Mesendoderm (in vitro differentiated cells): ENCODE measurements at regions not wholly inside any gene's neighbourhood (a gene's known extent, or its start where the extent isn't known, plus 50 kb on each side); places are given as distances from the start of the nearest gene placed in this dataset.

Source experiments
- DNase-seq: peaks from one replicate; pipeline ENCODE4 v3.0.0; 2013
- H2AK5ac ChIP-seq: 2 replicates; pipeline ENCODE4 v1.6.1; 2013; ENCODE audit warnings: low read length, inconsistent platforms
- H2BK120ac ChIP-seq: 2 replicates; pipeline ENCODE4 v1.6.1; 2013; ENCODE audit warnings: low read depth, mild to moderate bottlenecking, low read length, moderate library complexity, mixed read lengths
- H2BK15ac ChIP-seq: replicated peaks from 2 replicates; pipeline ENCODE4 v1.6.1; 2013; ENCODE audit warnings: low read depth, mild to moderate bottlenecking, moderate library complexity
- H2BK5ac ChIP-seq: 2 replicates; pipeline ENCODE4 v1.6.1; 2013; ENCODE audit warnings: low read length, inconsistent platforms
- H3K18ac ChIP-seq: 2 replicates; pipeline ENCODE4 v1.6.1; 2013; ENCODE audit warnings: mild to moderate bottlenecking, low read length, mixed read lengths
- H3K23ac ChIP-seq: one replicate; pipeline ENCODE4 v1.6.1; 2013; ENCODE audit warnings: low read length
- H3K27ac ChIP-seq: 2 replicates; pipeline ENCODE4 v1.5.1; 2013; ENCODE audit warnings: low read depth, mild to moderate bottlenecking, inconsistent platforms, low read length, moderate library complexity
- H3K27me3 ChIP-seq: 2 replicates; pipeline ENCODE4 v1.6.1; 2013; ENCODE audit warnings: low read length, control low read depth, mild to moderate bottlenecking, inconsistent platforms; ENCODE audit not compliant: insufficient read depth, poor library complexity
- H3K36me3 ChIP-seq: 2 replicates; pipeline ENCODE4 v1.6.1; 2013; ENCODE audit warnings: low read length, inconsistent platforms; ENCODE audit not compliant: control insufficient read depth, insufficient read depth
- H3K4ac ChIP-seq: one replicate; pipeline ENCODE4 v1.6.1; 2013; ENCODE audit warnings: low read depth, mild to moderate bottlenecking, low read length, moderate library complexity
- H3K4me1 ChIP-seq: 2 replicates; pipeline ENCODE4 v1.6.1; 2013; ENCODE audit warnings: low read depth, low read length, inconsistent platforms; ENCODE audit not compliant: control insufficient read depth
- H3K4me2 ChIP-seq: 2 replicates; pipeline ENCODE4 v1.6.1; 2013; ENCODE audit warnings: low read length
- H3K4me3 ChIP-seq: 2 replicates; pipeline ENCODE4 v1.5.1; 2013; ENCODE audit warnings: mild to moderate bottlenecking, low read length
- H3K56ac ChIP-seq: one replicate; pipeline ENCODE4 v1.6.1; 2013; ENCODE audit warnings: low read length
- H3K79me1 ChIP-seq: 2 replicates; pipeline ENCODE4 v1.6.1; 2013; ENCODE audit warnings: low read length, inconsistent platforms
- H3K79me2 ChIP-seq: 2 replicates; pipeline ENCODE4 v1.6.1; 2013; ENCODE audit warnings: mild to moderate bottlenecking, low read length; ENCODE audit not compliant: control insufficient read depth, insufficient read depth
- H3K9ac ChIP-seq: 2 replicates; pipeline ENCODE4 v1.6.1; 2013; ENCODE audit warnings: low read length, inconsistent platforms
- H4K5ac ChIP-seq: one replicate; pipeline ENCODE4 v1.6.1; 2013; ENCODE audit warnings: low read length
- H4K8ac ChIP-seq: one replicate; pipeline ENCODE4 v1.6.1; 2013; ENCODE audit warnings: low read depth, mild to moderate bottlenecking, control low read depth, low read length, moderate library complexity
- WGBS: extraction: QIAGEN DNeasy Blood & Tissue Kit; methylation state at CpG from one replicate; pipeline ENCODE4 v1.1.7; 2013; ENCODE audit warnings: low lambda C conversion rate, missing lambda C conversion rate; ENCODE audit not compliant: insufficient coverage; ENCODE audit errors: extremely low coverage; 5-methylcytosine and 5-hydroxymethylcytosine counted together

DNA sequence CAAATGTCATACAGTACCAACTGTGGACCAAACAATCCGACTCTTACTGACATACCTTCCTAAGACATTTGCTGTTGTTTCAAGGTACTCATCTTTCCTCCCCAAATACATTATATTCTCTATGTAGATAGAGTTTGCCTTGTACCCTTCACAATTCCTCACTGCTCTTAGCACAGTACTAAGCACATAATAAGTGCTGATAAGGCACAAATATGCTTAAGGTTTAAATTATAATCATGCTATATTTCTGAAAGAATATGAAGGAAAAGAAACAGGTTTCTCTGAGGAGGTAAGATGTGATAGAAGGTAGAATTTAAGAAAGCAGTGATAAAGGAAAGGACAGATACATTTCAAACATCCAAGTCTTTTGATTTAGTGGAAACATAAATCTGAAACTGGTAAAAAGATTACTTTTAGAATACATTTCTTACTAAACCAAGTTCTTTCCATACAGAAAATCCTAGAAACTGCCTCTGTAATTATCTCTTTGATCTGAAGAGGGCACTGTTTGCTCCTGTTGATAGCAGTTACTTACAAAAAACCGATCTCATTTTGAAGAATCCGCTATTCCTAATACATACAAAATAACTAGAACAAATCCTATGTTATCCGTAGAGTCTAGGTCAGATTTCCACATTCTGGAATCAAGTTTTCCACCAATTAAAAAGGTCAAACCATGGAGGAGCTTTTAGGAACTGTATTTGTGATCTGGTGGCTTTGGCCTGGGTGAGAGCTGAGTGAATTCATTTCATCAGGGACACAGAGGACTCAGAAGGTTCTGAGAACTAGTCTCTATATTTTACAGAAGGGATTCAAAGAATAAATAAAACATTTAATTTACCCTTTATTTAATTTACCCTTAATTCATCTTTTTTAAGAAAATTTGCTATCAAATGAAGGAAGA is 311.9 kb downstream of the DAD1 start:
- H3K4me3 ChIP-seq, result no peak overlapping the region
- H3K79me2 ChIP-seq, result no peaks in the 10 kb centered on the region
- H3K4me2 ChIP-seq, result no peak overlapping the region
- H3K79me1 ChIP-seq, result no peaks in the 10 kb centered on the region
- H2AK5ac ChIP-seq, result no peak overlapping the region
- WGBS, result 100% methylated on average over 1 of the region's 4 CpGs
- H3K27ac ChIP-seq, result no peak overlapping the region
- no peaks in the 10 kb centered on the region for H3K27me3 ChIP-seq
- no peak overlapping the region for H4K5ac ChIP-seq
- no peak overlapping the region for H4K8ac ChIP-seq
- H3K4me1 ChIP-seq, result no peaks in the 10 kb centered on the region
- H2BK15ac ChIP-seq, result no peak overlapping the region
- no peak overlapping the region for H3K23ac ChIP-seq
- no peak overlapping the region for H2BK5ac ChIP-seq
- no peak overlapping the region for H3K4ac ChIP-seq
- DNase-seq, result peak; percentile 38
- no peak overlapping the region for H3K18ac ChIP-seq
- H3K9ac ChIP-seq, result no peak overlapping the region
- no peaks in the 10 kb centered on the region for H3K36me3 ChIP-seq
- no peak overlapping the region for H2BK120ac ChIP-seq
- no peak overlapping the region for H3K56ac ChIP-seq

- Histone ChIP-seq H3K4me2 (no peak overlapping the region), H3K9ac (no peak overlapping the region), H3K4me1 (no peaks in the 10 kb centered on the region), H3K27me3 (no peaks in the 10 kb centered on the region), H2AK5ac (no peak overlapping the region), H2BK5ac (no peak overlapping the region), H3K56ac (no peak overlapping the region), H2BK120ac (no peak overlapping the region), H3K36me3 (no peaks in the 10 kb centered on the region), H3K23ac (no peak overlapping the region), H4K8ac (no peak overlapping the region), H3K79me1 (no peaks in the 10 kb centered on the region), H3K18ac (no peak overlapping the region), H4K5ac (no peak overlapping the region), H3K79me2 (no peaks in the 10 kb centered on the region), H3K4ac (no peak overlapping the region), H3K4me3 (no peak overlapping the region), H2BK15ac (no peak overlapping the region), H3K27ac (no peak overlapping the region)
- no CpG with 5 or more reads among the region's 11 CpGs for WGBS
- peak; percentile 51 for DNase-seq
Measured at GRCh38 chr14:22271838-22272799, 316.9 kb downstream of the DAD1 start.

DNA sequence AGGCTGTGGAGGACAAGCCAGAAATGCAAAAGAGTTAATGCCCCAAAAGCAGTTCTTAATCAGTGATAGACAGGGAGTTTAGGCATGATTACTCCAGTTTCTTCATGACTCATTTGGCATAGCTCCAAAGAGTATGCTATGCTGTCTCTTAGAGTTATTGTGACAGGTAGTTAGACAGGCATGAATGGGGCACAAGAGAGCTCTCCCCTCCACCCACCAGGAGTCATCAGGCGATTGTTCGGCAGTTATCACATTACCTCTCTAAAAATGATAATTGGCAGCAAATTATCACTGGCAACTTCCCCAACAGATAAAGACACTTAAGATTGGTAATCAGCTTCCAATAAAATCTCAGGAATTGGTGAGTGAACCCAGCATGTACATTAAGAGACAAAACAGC is 320.1 kb downstream of the DAD1 start:
- no peaks in the 10 kb centered on the region for H3K36me3 ChIP-seq
- H3K18ac ChIP-seq, result no peak overlapping the region
- H2BK15ac ChIP-seq, result no peak overlapping the region
- no peak overlapping the region for H3K23ac ChIP-seq
- H3K27me3 ChIP-seq, result no peaks in the 10 kb centered on the region
- H3K9ac ChIP-seq, result no peak overlapping the region
- no peaks in the 10 kb centered on the region for H3K79me2 ChIP-seq
- no peak overlapping the region for H3K4me2 ChIP-seq
- no peak for DNase-seq
- no peak overlapping the region for H4K8ac ChIP-seq
- peaks cover 2% of the 10 kb centered on the region for H3K4me1 ChIP-seq
- H3K79me1 ChIP-seq, result no peaks in the 10 kb centered on the region
- H2BK120ac ChIP-seq, result no peak overlapping the region
- no peak overlapping the region for H3K4ac ChIP-seq
- no peak overlapping the region for H3K27ac ChIP-seq
- no peak overlapping the region for H4K5ac ChIP-seq
- H3K56ac ChIP-seq, result no peak overlapping the region
- WGBS, result no CpG with 5 or more reads among the region's 2 CpGs
- H2BK5ac ChIP-seq, result no peak overlapping the region
- H2AK5ac ChIP-seq, result no peak overlapping the region
- H3K4me3 ChIP-seq, result no peak overlapping the region

GRCh38 chr14:22266683-22267082 is 322.3 kb downstream of the DAD1 start:
- Histone ChIP-seq H2BK5ac (no peak overlapping the region), H3K4me2 (no peak overlapping the region), H4K8ac (no peak overlapping the region), H3K9ac (no peak overlapping the region), H3K79me2 (no peaks in the 10 kb centered on the region), H3K27me3 (no peaks in the 10 kb centered on the region), H3K27ac (no peak overlapping the region), H4K5ac (no peak overlapping the region), H3K56ac (no peak overlapping the region), H3K4me1 (peaks cover 2% of the 10 kb centered on the region), H3K23ac (no peak overlapping the region), H2AK5ac (no peak overlapping the region), H3K36me3 (no peaks in the 10 kb centered on the region), H3K79me1 (no peaks in the 10 kb centered on the region), H3K18ac (no peak overlapping the region), H2BK15ac (no peak overlapping the region), H3K4ac (no peak overlapping the region), H2BK120ac (no peak overlapping the region), H3K4me3 (no peak overlapping the region)
- no CpG with 5 or more reads among the region's 3 CpGs for WGBS
- DNase-seq, result no peak

GRCh38 chr14:22266142-22266442 is 322.9 kb downstream of the DAD1 start:
- H3K4me3 ChIP-seq, result no peak overlapping the region
- H3K23ac ChIP-seq, result no peak overlapping the region
- no peak overlapping the region for H3K9ac ChIP-seq
- H3K27ac ChIP-seq, result no peak overlapping the region
- no peak overlapping the region for H4K5ac ChIP-seq
- H4K8ac ChIP-seq, result no peak overlapping the region
- H3K27me3 ChIP-seq, result no peaks in the 10 kb centered on the region
- H3K79me1 ChIP-seq, result no peaks in the 10 kb centered on the region
- peaks cover 2% of the 10 kb centered on the region for H3K4me1 ChIP-seq
- no peak overlapping the region for H3K4ac ChIP-seq
- H3K79me2 ChIP-seq, result no peaks in the 10 kb centered on the region
- H2BK5ac ChIP-seq, result no peak overlapping the region
- H2BK120ac ChIP-seq, result no peak overlapping the region
- H3K56ac ChIP-seq, result no peak overlapping the region
- no peak overlapping the region for H2AK5ac ChIP-seq
- no CpG with 5 or more reads among the region's 2 CpGs for WGBS
- H2BK15ac ChIP-seq, result no peak overlapping the region
- no peak overlapping the region for H3K4me2 ChIP-seq
- no peak overlapping the region for H3K18ac ChIP-seq
- H3K36me3 ChIP-seq, result no peaks in the 10 kb centered on the region
- DNase-seq, result no peak
